Activated naive CD8-positive, alpha-beta T cell treated with anti-CD3 and anti-CD28 coated beads, Interleukin-2, amount 50 U/mL, for 24 hours (primary cell): ENCODE measurements at regions not wholly inside any gene's neighbourhood (a gene's known extent, or its start where the extent isn't known, plus 50 kb on each side); places are given as distances from the start of the nearest gene placed in this dataset.

ENCODE experiments used
- ATAC-seq: fragments of 150-1000 bp; cut with Tn5 transposase; one replicate; pipeline ENCODE4 v1.10.0; 2021
- DNase-seq: peaks from one replicate; pipeline ENCODE4 v3.0.0; 2021
- H3K27ac Mint-ChIP-seq: one replicate; pipeline ENCODE4 v1.8.0; 2021; ENCODE audit warnings: mild to moderate bottlenecking, mixed read lengths
- H3K27me3 Mint-ChIP-seq: one replicate; pipeline ENCODE4 v1.8.0; 2021; ENCODE audit warnings: mixed read lengths
- H3K36me3 Mint-ChIP-seq: one replicate; pipeline ENCODE4 v1.8.0; 2021; ENCODE audit warnings: low read depth, mixed read lengths
- H3K4me1 Mint-ChIP-seq: one replicate; pipeline ENCODE4 v1.8.0; 2021; ENCODE audit warnings: mixed read lengths
- H3K4me3 Mint-ChIP-seq: one replicate; pipeline ENCODE4 v1.8.0; 2021; ENCODE audit warnings: mild to moderate bottlenecking, moderate library complexity, mixed read lengths
- H3K9me3 Mint-ChIP-seq: one replicate; pipeline ENCODE4 v1.8.0; 2021; ENCODE audit warnings: mixed read lengths

- ATAC-seq (peak; percentile 36), DNase-seq (no peak)
- Mint-ChIP-seq H3K27ac (no peak overlapping the region), H3K4me1 (peaks cover 17% of the 10 kb centered on the region), H3K27me3 (peaks cover 2% of the 10 kb centered on the region), H3K36me3 (no peaks in the 10 kb centered on the region), H3K4me3 (no peak overlapping the region), H3K9me3 (no peaks in the 10 kb centered on the region)
Observed at GRCh38 chr6:15058200-15059061, 187.4 kb upstream of the JARID2 start.

GRCh38 chr6:15061180-15061641 lies 184.7 kb upstream of the JARID2 start:
- H3K9me3 Mint-ChIP-seq = no peaks in the 10 kb centered on the region
- ATAC-seq (no peak), DNase-seq (no peak)
- no peak overlapping the region for H3K27ac Mint-ChIP-seq
- H3K27me3 Mint-ChIP-seq = no peaks in the 10 kb centered on the region
- H3K4me1 Mint-ChIP-seq = peaks cover 17% of the 10 kb centered on the region
- H3K4me3 Mint-ChIP-seq = no peak overlapping the region
- no peaks in the 10 kb centered on the region for H3K36me3 Mint-ChIP-seq

- ATAC-seq = no peak
- Mint-ChIP-seq H3K9me3 (no peaks in the 10 kb centered on the region), H3K27ac (no peak overlapping the region), H3K4me1 (peaks cover 21% of the 10 kb centered on the region), H3K4me3 (no peak overlapping the region), H3K36me3 (no peaks in the 10 kb centered on the region), H3K27me3 (no peaks in the 10 kb centered on the region)
- no peak for DNase-seq
Observed at GRCh38 chr6:15061908-15062515, 183.9 kb upstream of the JARID2 start.

GRCh38 chr6:15062516-15063252 lies 183.2 kb upstream of the JARID2 start:
- no peak for DNase-seq
- Mint-ChIP-seq H3K9me3 (no peaks in the 10 kb centered on the region), H3K4me3 (no peak overlapping the region), H3K27me3 (no peaks in the 10 kb centered on the region), H3K27ac (no peak overlapping the region), H3K36me3 (no peaks in the 10 kb centered on the region), H3K4me1 (peaks cover 21% of the 10 kb centered on the region)
- ATAC-seq = no peak

GRCh38 chr6:15063253-15063853 lies 182.5 kb upstream of the JARID2 start:
- no peak for DNase-seq
- no peak for ATAC-seq
- H3K4me3 Mint-ChIP-seq = no peak overlapping the region
- no peak overlapping the region for H3K27ac Mint-ChIP-seq
- no peaks in the 10 kb centered on the region for H3K9me3 Mint-ChIP-seq
- H3K4me1 Mint-ChIP-seq = peaks cover 16% of the 10 kb centered on the region
- H3K27me3 Mint-ChIP-seq = no peaks in the 10 kb centered on the region
- no peaks in the 10 kb centered on the region for H3K36me3 Mint-ChIP-seq

GRCh38 chr6:15065261-15065989 lies 180.4 kb upstream of the JARID2 start:
- H3K27me3 Mint-ChIP-seq = no peaks in the 10 kb centered on the region
- no peaks in the 10 kb centered on the region for H3K9me3 Mint-ChIP-seq
- ATAC-seq (no peak), DNase-seq (no peak)
- peaks cover 10% of the 10 kb centered on the region for H3K4me1 Mint-ChIP-seq
- no peaks in the 10 kb centered on the region for H3K36me3 Mint-ChIP-seq
- H3K27ac Mint-ChIP-seq = no peak overlapping the region
- no peak overlapping the region for H3K4me3 Mint-ChIP-seq

- peaks cover 9% of the 10 kb centered on the region for H3K4me1 Mint-ChIP-seq
- no peaks in the 10 kb centered on the region for H3K36me3 Mint-ChIP-seq
- no peaks in the 10 kb centered on the region for H3K27me3 Mint-ChIP-seq
- no peaks in the 10 kb centered on the region for H3K9me3 Mint-ChIP-seq
- no peak overlapping the region for H3K27ac Mint-ChIP-seq
- no peak for DNase-seq
- no peak overlapping the region for H3K4me3 Mint-ChIP-seq
- no peak for ATAC-seq
Observed at GRCh38 chr6:15066089-15066758, 179.6 kb upstream of the JARID2 start.

- ATAC-seq = peak; percentile 65
- no peak for DNase-seq
- H3K27me3 Mint-ChIP-seq = no peaks in the 10 kb centered on the region
- peaks cover 3% of the 10 kb centered on the region for H3K4me1 Mint-ChIP-seq
- no peak overlapping the region for H3K4me3 Mint-ChIP-seq
- H3K36me3 Mint-ChIP-seq = no peaks in the 10 kb centered on the region
- H3K27ac Mint-ChIP-seq = no peak overlapping the region
- H3K9me3 Mint-ChIP-seq = no peaks in the 10 kb centered on the region
Observed at GRCh38 chr6:15073344-15073789, 172.5 kb upstream of the JARID2 start.

- Mint-ChIP-seq H3K36me3 (no peaks in the 10 kb centered on the region), H3K4me1 (peaks cover 3% of the 10 kb centered on the region), H3K4me3 (no peak overlapping the region), H3K27ac (no peak overlapping the region), H3K27me3 (no peaks in the 10 kb centered on the region), H3K9me3 (no peaks in the 10 kb centered on the region)
- no peak for ATAC-seq
- no peak for DNase-seq
Observed at GRCh38 chr6:15073883-15074465, 171.9 kb upstream of the JARID2 start.

- no peaks in the 10 kb centered on the region for H3K36me3 Mint-ChIP-seq
- no peaks in the 10 kb centered on the region for H3K9me3 Mint-ChIP-seq
- ATAC-seq (no peak), DNase-seq (no peak)
- peaks cover 3% of the 10 kb centered on the region for H3K4me1 Mint-ChIP-seq
- no peak overlapping the region for H3K27ac Mint-ChIP-seq
- no peak overlapping the region for H3K4me3 Mint-ChIP-seq
- no peaks in the 10 kb centered on the region for H3K27me3 Mint-ChIP-seq
Observed at GRCh38 chr6:15074806-15075205, 171.1 kb upstream of the JARID2 start.

GRCh38 chr6:15076565-15076964 lies 169.3 kb upstream of the JARID2 start:
- ATAC-seq = no peak
- Mint-ChIP-seq H3K4me3 (no peak overlapping the region), H3K36me3 (no peaks in the 10 kb centered on the region), H3K27ac (no peak overlapping the region), H3K9me3 (no peaks in the 10 kb centered on the region), H3K27me3 (no peaks in the 10 kb centered on the region), H3K4me1 (peaks cover 3% of the 10 kb centered on the region)
- DNase-seq = no peak

GRCh38 chr6:15077006-15077405 lies 168.9 kb upstream of the JARID2 start:
- H3K9me3 Mint-ChIP-seq = no peaks in the 10 kb centered on the region
- ATAC-seq = no peak

GRCh38 chr6:15077961-15078360 lies 167.9 kb upstream of the JARID2 start:
- Mint-ChIP-seq H3K36me3 (no peaks in the 10 kb centered on the region), H3K4me1 (peaks cover 3% of the 10 kb centered on the region), H3K27me3 (no peaks in the 10 kb centered on the region), H3K9me3 (no peaks in the 10 kb centered on the region), H3K4me3 (no peak overlapping the region), H3K27ac (no peak overlapping the region)
- DNase-seq (no peak), ATAC-seq (no peak)

More at GRCh38 chr6:15077006-15077405, 168.9 kb upstream of the JARID2 start:
- no peaks in the 10 kb centered on the region for H3K36me3 Mint-ChIP-seq
- no peak for DNase-seq
- no peak overlapping the region for H3K27ac Mint-ChIP-seq
- H3K27me3 Mint-ChIP-seq = no peaks in the 10 kb centered on the region
- H3K4me1 Mint-ChIP-seq = peaks cover 3% of the 10 kb centered on the region
- H3K4me3 Mint-ChIP-seq = no peak overlapping the region
